ENCODE measurements at regions not wholly inside any gene's neighbourhood (a gene's known extent, or its start where the extent isn't known, plus 50 kb on each side); places are given as distances from the start of the nearest gene placed in this dataset.

GRCh38 chr15:59818336-59818735 is 129.2 kb upstream of the BNIP2 start:
- TF ChIP-seq CTCF (IDR thresholded peaks at IDR 0.05; ENCODE audit: insufficient read depth in 1 of 2, low read depth in 1 of 2, low read length in 1 of 2, severe bottlenecking in 1 of 2, unreplicated experiment in 1 of 2): no peak
- H3K36me3 Mint-ChIP-seq (ENCODE audit: insufficient read depth, unreplicated experiment): no peaks in the 10 kb centered on the region
- intact Hi-C loops (cut with micrococcal nuclease; ENCODE audit: unreplicated experiment): no loop called here
- no TSS peak for BruUV-seq (replicated peaks)
- no peaks in the 10 kb centered on the region for H3K9me3 Mint-ChIP-seq (ENCODE audit: unreplicated experiment)
- no peaks in the 10 kb centered on the region for H3K4me1 Mint-ChIP-seq (ENCODE audit: low read depth, unreplicated experiment)
- POLR2A ChIA-PET: no interaction called here
- H3K27ac Mint-ChIP-seq (ENCODE audit: unreplicated experiment): no peak overlapping the region
- H3K4me1 ChIP-seq: no peaks in the 10 kb centered on the region
- H3K27me3 Mint-ChIP-seq (ENCODE audit: insufficient read depth, unreplicated experiment): peaks cover 18% of the 10 kb centered on the region
- DNase-seq: no peak
- CTCF ChIA-PET: no interaction called here
- no peaks in the 10 kb centered on the region for H3K9me3 ChIP-seq
- H3K4me3 ChIP-seq (ENCODE audit: low read depth, low read length): no peak overlapping the region
- H3K4me3 Mint-ChIP-seq (ENCODE audit: unreplicated experiment): no peak overlapping the region
- H3K27me3 ChIP-seq (replicated peaks; ENCODE audit: control insufficient read depth, insufficient read depth, low read length): no peaks in the 10 kb centered on the region; the same call in 1 of the 2 replicates
- no peaks in the 10 kb centered on the region for H3K36me3 ChIP-seq (ENCODE audit: control insufficient read depth, insufficient read depth, low read length)

GRCh38 chr15:59817834-59818233 is 128.7 kb upstream of the BNIP2 start:
- H3K9me3 ChIP-seq: no peaks in the 10 kb centered on the region
- H3K9me3 Mint-ChIP-seq (ENCODE audit: unreplicated experiment): no peaks in the 10 kb centered on the region
- no peaks in the 10 kb centered on the region; the same call in 1 of the 2 replicates for H3K27me3 ChIP-seq (replicated peaks; ENCODE audit: control insufficient read depth, insufficient read depth, low read length)
- intact Hi-C loops (cut with micrococcal nuclease; ENCODE audit: unreplicated experiment): no loop called here
- POLR2A ChIA-PET: no interaction called here
- CTCF ChIA-PET: no interaction called here
- no TSS peak for BruUV-seq (replicated peaks)
- no peaks in the 10 kb centered on the region for H3K36me3 Mint-ChIP-seq (ENCODE audit: insufficient read depth, unreplicated experiment)
- H3K4me1 ChIP-seq: no peaks in the 10 kb centered on the region
- no peak overlapping the region for H3K4me3 ChIP-seq (ENCODE audit: low read depth, low read length)
- H3K4me3 Mint-ChIP-seq (ENCODE audit: unreplicated experiment): no peak overlapping the region
- H3K27ac Mint-ChIP-seq (ENCODE audit: unreplicated experiment): no peak overlapping the region
- H3K4me1 Mint-ChIP-seq (ENCODE audit: low read depth, unreplicated experiment): no peaks in the 10 kb centered on the region
- H3K36me3 ChIP-seq (ENCODE audit: control insufficient read depth, insufficient read depth, low read length): no peaks in the 10 kb centered on the region
- H3K27me3 Mint-ChIP-seq (ENCODE audit: insufficient read depth, unreplicated experiment): peaks cover 20% of the 10 kb centered on the region
- no peak for DNase-seq
- TF ChIP-seq CTCF (IDR thresholded peaks at IDR 0.05; ENCODE audit: insufficient read depth in 1 of 2, low read depth in 1 of 2, low read length in 1 of 2, severe bottlenecking in 1 of 2, unreplicated experiment in 1 of 2): no peak

GRCh38 chr15:59817053-59817452 is 127.9 kb upstream of the BNIP2 start:
- no peaks in the 10 kb centered on the region for H3K36me3 ChIP-seq (ENCODE audit: control insufficient read depth, insufficient read depth, low read length)
- H3K9me3 ChIP-seq: no peaks in the 10 kb centered on the region
- Mint-ChIP-seq H3K4me3 (ENCODE audit: unreplicated experiment) (no peak overlapping the region), H3K9me3 (ENCODE audit: unreplicated experiment) (no peaks in the 10 kb centered on the region), H3K27me3 (ENCODE audit: insufficient read depth, unreplicated experiment) (peaks cover 24% of the 10 kb centered on the region), H3K27ac (ENCODE audit: unreplicated experiment) (no peak overlapping the region), H3K36me3 (ENCODE audit: insufficient read depth, unreplicated experiment) (no peaks in the 10 kb centered on the region), H3K4me1 (ENCODE audit: low read depth, unreplicated experiment) (no peaks in the 10 kb centered on the region)
- H3K27me3 ChIP-seq (replicated peaks; ENCODE audit: control insufficient read depth, insufficient read depth, low read length): no peaks in the 10 kb centered on the region; the same call in 1 of the 2 replicates
- intact Hi-C loops (cut with micrococcal nuclease; ENCODE audit: unreplicated experiment): no loop called here
- no peaks in the 10 kb centered on the region for H3K4me1 ChIP-seq
- CTCF ChIA-PET: no interaction called here
- DNase-seq: no peak
- TF ChIP-seq CTCF (IDR thresholded peaks at IDR 0.05; ENCODE audit: insufficient read depth in 1 of 2, low read depth in 1 of 2, low read length in 1 of 2, severe bottlenecking in 1 of 2, unreplicated experiment in 1 of 2): no peak
- POLR2A ChIA-PET: no interaction called here
- BruUV-seq (replicated peaks): no TSS peak
- H3K4me3 ChIP-seq (ENCODE audit: low read depth, low read length): no peak overlapping the region

Measured in Caco-2 (cell line).